Type B pancreatic cell (in vitro differentiated cells): ENCODE measurements at regions not wholly inside any gene's neighbourhood (a gene's known extent, or its start where the extent isn't known, plus 50 kb on each side); places are given as distances from the start of the nearest gene placed in this dataset.

ENCODE experiments used
- DNase-seq: peaks from one replicate; pipeline ENCODE4 v3.0.0; 2021; ENCODE audit warnings: mixed read lengths; ENCODE audit not compliant: unreplicated experiment; ENCODE audit errors: extremely low spot score
- H3K27ac Mint-ChIP-seq: 2 replicates; pipeline ENCODE4 v1.8.0; 2021; ENCODE audit warnings: mild to moderate bottlenecking, mixed read lengths
- H3K27me3 Mint-ChIP-seq: 2 replicates; pipeline ENCODE4 v1.8.0; 2021; ENCODE audit warnings: mixed read lengths
- H3K36me3 Mint-ChIP-seq: 2 replicates; pipeline ENCODE4 v1.8.0; 2021; ENCODE audit warnings: mixed read lengths
- H3K4me1 Mint-ChIP-seq: one replicate; pipeline ENCODE4 v1.8.0; 2021; ENCODE audit warnings: mixed read lengths; ENCODE audit not compliant: unreplicated experiment
- H3K4me3 Mint-ChIP-seq: 2 replicates; pipeline ENCODE4 v1.8.0; 2021; ENCODE audit warnings: mild to moderate bottlenecking, mixed read lengths
- H3K9me3 Mint-ChIP-seq: 2 replicates; pipeline ENCODE4 v1.8.0; 2021; ENCODE audit warnings: mixed read lengths
- CTCF ChIP-seq: fragments of 200-600 bp; sonication (generic); conservative IDR thresholded peaks from 2 replicates; pipeline ENCODE4 v1.5.0; 2021; ENCODE audit warnings: antibody characterized with exemption, mild to moderate bottlenecking

GRCh38 chr5:110323832-110324231 lies 402.6 kb downstream of the TMEM232 start:
- no peak for DNase-seq
- Mint-ChIP-seq H3K9me3 (no peaks in the 10 kb centered on the region), H3K27ac (no peak overlapping the region), H3K4me3 (no peak overlapping the region), H3K4me1 (no peaks in the 10 kb centered on the region), H3K36me3 (no peaks in the 10 kb centered on the region), H3K27me3 (no peaks in the 10 kb centered on the region)
- TF ChIP-seq CTCF: no peak

DNA sequence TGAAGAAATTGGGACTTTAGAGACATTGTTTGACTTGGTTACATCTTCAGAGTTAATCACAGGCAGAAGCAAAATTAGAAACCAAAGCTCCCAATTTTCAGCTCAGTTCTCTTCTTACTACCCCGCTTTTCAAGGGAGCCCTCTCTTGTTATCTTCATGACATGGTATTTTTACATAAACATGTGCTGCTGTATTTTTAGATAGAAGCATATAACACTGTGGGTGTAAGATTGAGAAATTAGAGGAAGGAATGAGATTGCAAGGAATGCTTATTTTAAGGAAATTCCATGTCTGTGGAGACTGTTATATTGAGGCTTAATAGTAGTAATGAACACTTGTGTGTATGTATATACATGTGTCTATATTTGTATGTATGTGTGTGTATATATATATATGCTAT lies 401.6 kb downstream of the TMEM232 start:
- DNase-seq: no peak
- Mint-ChIP-seq H3K27ac (no peak overlapping the region), H3K27me3 (no peaks in the 10 kb centered on the region)

GRCh38 chr5:110329955-110330525 lies 396.4 kb downstream of the TMEM232 start:
- H3K4me3 Mint-ChIP-seq: no peak overlapping the region
- no peaks in the 10 kb centered on the region for H3K9me3 Mint-ChIP-seq
- H3K27me3 Mint-ChIP-seq: peaks cover 3% of the 10 kb centered on the region
- DNase-seq: no peak
- TF ChIP-seq CTCF: no peak
- H3K4me1 Mint-ChIP-seq: peaks cover 3% of the 10 kb centered on the region
- no peak overlapping the region for H3K27ac Mint-ChIP-seq
- H3K36me3 Mint-ChIP-seq: no peaks in the 10 kb centered on the region

More for the DNA sequence above, 401.6 kb downstream of the TMEM232 start:
- no peak overlapping the region for H3K4me3 Mint-ChIP-seq
- no peak for TF ChIP-seq CTCF
- H3K36me3 Mint-ChIP-seq: no peaks in the 10 kb centered on the region
- peaks cover under 1% of the 10 kb centered on the region for H3K4me1 Mint-ChIP-seq
- no peaks in the 10 kb centered on the region for H3K9me3 Mint-ChIP-seq

DNA sequence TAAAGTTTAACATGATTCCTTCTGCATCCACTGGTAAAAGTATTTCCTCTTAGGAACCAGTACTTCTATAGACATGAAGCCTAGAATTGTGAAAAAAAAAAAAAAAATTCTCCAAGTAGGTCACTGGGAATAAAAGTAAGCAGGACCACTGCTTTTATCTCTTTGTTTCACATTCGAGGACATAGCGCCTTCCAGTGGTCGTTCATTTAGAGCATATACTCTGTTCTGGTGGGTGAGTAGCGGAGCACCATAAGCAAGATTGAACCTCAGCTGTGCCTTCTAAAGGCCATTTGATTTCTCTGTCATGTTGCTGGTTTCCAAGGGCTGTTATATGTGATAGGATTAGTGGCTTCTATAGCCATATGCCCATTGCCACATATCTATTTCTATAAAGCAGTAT lies 393.1 kb downstream of the TMEM232 start:
- Mint-ChIP-seq H3K27me3 (peaks cover 3% of the 10 kb centered on the region), H3K9me3 (no peaks in the 10 kb centered on the region), H3K4me3 (no peak overlapping the region), H3K4me1 (peaks cover 8% of the 10 kb centered on the region), H3K27ac (no peak overlapping the region), H3K36me3 (no peaks in the 10 kb centered on the region)
- peak; percentile 54 for TF ChIP-seq CTCF
- no peak for DNase-seq

DNA sequence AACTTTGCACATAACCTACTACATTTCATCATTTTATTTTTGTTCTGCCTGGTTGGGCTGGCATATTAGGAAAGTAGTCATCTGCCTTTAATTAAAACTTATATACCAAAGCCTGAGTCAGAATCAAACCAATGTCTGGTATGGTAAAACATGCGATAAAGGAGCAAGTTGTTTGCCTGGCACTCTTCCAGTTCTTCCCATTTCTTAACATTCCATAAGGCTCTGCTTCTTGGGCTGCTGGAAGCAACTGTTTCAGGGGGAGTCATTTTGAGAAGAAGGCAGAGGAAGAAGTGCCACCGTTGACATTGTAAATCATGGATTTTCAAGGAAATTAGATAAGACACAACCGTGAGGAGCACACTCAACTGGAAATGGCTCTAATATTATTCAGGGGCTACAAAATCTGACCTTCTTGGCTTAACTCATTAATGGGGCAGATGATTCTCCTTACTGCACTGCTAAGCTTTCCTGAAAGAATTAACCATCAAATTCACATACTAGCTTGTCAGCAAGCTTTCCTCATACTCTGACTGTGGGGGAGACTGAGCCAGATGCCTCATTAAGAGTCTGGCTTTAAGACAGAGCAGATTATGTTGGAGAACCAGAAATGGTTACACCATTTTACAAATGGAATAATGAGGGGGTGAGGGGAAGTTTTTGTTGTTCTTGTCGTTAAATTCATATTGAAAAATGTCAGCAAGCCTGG lies 391.0 kb downstream of the TMEM232 start:
- no peak overlapping the region for H3K27ac Mint-ChIP-seq
- H3K4me1 Mint-ChIP-seq: peaks cover 12% of the 10 kb centered on the region

More for the DNA sequence above, 391.0 kb downstream of the TMEM232 start:
- TF ChIP-seq CTCF: no peak
- Mint-ChIP-seq H3K27me3 (peaks cover 3% of the 10 kb centered on the region), H3K4me3 (no peak overlapping the region), H3K9me3 (no peaks in the 10 kb centered on the region), H3K36me3 (no peaks in the 10 kb centered on the region)
- DNase-seq: no peak
